H1 (cell line): ENCODE measurements at regions not wholly inside any gene's neighbourhood (a gene's known extent, or its start where the extent isn't known, plus 50 kb on each side); places are given as distances from the start of the nearest gene placed in this dataset.
A peak's percentile ranks its signal among the peaks of the same experiment; 100 is the strongest.

Experiments used
- ATF2 ChIP-seq: IDR thresholded peaks from 2 replicates; pipeline ENCODE4 v1.6.1; 2012; ENCODE audit warnings: low read length, inconsistent platforms
- CHD2 ChIP-seq: IDR thresholded peaks from 2 replicates; pipeline ENCODE4 v1.6.1; 2012; ENCODE audit warnings: low read length, improper control_type of control experiment
- GTF2F1 ChIP-seq: IDR thresholded peaks from 2 replicates; pipeline ENCODE4 v1.6.1; 2012; ENCODE audit warnings: low read depth, low read length, improper control_type of control experiment, borderline replicate concordance
- HDAC6 ChIP-seq: IDR thresholded peaks from one replicate; pipeline ENCODE4 v1.7.1; 2012; ENCODE audit warnings: low read depth, mild to moderate bottlenecking, inconsistent platforms, low read length, moderate library complexity
- NANOG ChIP-seq: IDR thresholded peaks from 2 replicates; pipeline ENCODE4 v1.6.1; 2011; ENCODE audit warnings: low read length, low read depth, mild to moderate bottlenecking, inconsistent platforms; ENCODE audit not compliant: insufficient read depth, poor library complexity, severe bottlenecking
- POLR2A ChIP-seq, 2 experiments: IDR thresholded peaks; 1 replicate in 1 of 2; 2 replicates in 1 of 2; pipeline ENCODE4 v1.6.1; 2011; ENCODE audit warnings: low read depth in 2 of 2, low read length in 2 of 2, mild to moderate bottlenecking in 2 of 2; ENCODE audit errors: control extremely low read depth in 1 of 2
- POLR2AphosphoS5 ChIP-seq: IDR thresholded peaks from 2 replicates; pipeline ENCODE4 v1.6.1; 2011; ENCODE audit warnings: low read depth, low read length
- SP1 ChIP-seq: IDR thresholded peaks from 2 replicates; pipeline ENCODE4 v1.6.1; 2011; ENCODE audit warnings: low read depth, low read length
- SP4 ChIP-seq: IDR thresholded peaks from 2 replicates; pipeline ENCODE4 v1.6.1; 2012; ENCODE audit warnings: low read length, inconsistent platforms
- SUZ12 ChIP-seq: fragments of 200-600 bp; sonication (generic); IDR thresholded peaks from 2 replicates; pipeline ENCODE4 v1.6.1; 2012; ENCODE audit warnings: mild to moderate bottlenecking, inconsistent platforms, low read length, moderate library complexity, mixed read lengths
- TF ChIP-seq, protein P1 (sequence below): fragments of 300-600 bp; sonication (generic); IDR thresholded peaks from 2 replicates; pipeline ENCODE4 v1.7.1; 2012; ENCODE audit warnings: low read length, moderate library complexity, mild to moderate bottlenecking, inconsistent platforms; ENCODE audit not compliant: insufficient replicate concordance

DNA sequence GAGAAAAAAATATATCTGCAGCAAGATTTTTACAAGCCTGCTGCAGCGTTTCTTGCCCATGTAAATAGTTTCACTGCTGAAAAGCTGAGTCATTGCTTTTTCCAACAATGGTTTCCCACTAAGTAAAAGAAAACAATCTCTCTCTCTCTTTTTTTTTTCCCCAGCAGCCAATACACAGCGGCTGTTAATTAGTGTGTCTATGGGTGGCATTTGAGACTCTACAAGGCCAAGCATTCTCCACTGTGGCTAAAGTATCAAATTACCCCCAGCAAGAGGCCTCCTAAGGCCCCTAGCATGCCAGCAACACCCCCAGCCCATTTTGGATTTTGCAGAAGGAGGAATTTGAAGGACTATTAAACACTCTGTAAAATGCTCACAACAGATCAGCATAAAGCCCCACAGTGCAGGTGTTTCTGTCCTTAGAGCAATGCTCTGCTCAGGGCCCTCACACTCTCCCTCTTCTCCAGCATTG lies 837.4 kb downstream of the TRIML1 start (continued):
- TF ChIP-seq ATF2: 0 out of 2 replicates have a peak, but pooled peaks have one; percentile 41
- no peak for TF ChIP-seq SP4
- TF ChIP-seq SUZ12: no peak
- peak; percentile 69 for TF ChIP-seq SP1
- TF ChIP-seq GTF2F1: no peak
- TF ChIP-seq, protein P1, sequence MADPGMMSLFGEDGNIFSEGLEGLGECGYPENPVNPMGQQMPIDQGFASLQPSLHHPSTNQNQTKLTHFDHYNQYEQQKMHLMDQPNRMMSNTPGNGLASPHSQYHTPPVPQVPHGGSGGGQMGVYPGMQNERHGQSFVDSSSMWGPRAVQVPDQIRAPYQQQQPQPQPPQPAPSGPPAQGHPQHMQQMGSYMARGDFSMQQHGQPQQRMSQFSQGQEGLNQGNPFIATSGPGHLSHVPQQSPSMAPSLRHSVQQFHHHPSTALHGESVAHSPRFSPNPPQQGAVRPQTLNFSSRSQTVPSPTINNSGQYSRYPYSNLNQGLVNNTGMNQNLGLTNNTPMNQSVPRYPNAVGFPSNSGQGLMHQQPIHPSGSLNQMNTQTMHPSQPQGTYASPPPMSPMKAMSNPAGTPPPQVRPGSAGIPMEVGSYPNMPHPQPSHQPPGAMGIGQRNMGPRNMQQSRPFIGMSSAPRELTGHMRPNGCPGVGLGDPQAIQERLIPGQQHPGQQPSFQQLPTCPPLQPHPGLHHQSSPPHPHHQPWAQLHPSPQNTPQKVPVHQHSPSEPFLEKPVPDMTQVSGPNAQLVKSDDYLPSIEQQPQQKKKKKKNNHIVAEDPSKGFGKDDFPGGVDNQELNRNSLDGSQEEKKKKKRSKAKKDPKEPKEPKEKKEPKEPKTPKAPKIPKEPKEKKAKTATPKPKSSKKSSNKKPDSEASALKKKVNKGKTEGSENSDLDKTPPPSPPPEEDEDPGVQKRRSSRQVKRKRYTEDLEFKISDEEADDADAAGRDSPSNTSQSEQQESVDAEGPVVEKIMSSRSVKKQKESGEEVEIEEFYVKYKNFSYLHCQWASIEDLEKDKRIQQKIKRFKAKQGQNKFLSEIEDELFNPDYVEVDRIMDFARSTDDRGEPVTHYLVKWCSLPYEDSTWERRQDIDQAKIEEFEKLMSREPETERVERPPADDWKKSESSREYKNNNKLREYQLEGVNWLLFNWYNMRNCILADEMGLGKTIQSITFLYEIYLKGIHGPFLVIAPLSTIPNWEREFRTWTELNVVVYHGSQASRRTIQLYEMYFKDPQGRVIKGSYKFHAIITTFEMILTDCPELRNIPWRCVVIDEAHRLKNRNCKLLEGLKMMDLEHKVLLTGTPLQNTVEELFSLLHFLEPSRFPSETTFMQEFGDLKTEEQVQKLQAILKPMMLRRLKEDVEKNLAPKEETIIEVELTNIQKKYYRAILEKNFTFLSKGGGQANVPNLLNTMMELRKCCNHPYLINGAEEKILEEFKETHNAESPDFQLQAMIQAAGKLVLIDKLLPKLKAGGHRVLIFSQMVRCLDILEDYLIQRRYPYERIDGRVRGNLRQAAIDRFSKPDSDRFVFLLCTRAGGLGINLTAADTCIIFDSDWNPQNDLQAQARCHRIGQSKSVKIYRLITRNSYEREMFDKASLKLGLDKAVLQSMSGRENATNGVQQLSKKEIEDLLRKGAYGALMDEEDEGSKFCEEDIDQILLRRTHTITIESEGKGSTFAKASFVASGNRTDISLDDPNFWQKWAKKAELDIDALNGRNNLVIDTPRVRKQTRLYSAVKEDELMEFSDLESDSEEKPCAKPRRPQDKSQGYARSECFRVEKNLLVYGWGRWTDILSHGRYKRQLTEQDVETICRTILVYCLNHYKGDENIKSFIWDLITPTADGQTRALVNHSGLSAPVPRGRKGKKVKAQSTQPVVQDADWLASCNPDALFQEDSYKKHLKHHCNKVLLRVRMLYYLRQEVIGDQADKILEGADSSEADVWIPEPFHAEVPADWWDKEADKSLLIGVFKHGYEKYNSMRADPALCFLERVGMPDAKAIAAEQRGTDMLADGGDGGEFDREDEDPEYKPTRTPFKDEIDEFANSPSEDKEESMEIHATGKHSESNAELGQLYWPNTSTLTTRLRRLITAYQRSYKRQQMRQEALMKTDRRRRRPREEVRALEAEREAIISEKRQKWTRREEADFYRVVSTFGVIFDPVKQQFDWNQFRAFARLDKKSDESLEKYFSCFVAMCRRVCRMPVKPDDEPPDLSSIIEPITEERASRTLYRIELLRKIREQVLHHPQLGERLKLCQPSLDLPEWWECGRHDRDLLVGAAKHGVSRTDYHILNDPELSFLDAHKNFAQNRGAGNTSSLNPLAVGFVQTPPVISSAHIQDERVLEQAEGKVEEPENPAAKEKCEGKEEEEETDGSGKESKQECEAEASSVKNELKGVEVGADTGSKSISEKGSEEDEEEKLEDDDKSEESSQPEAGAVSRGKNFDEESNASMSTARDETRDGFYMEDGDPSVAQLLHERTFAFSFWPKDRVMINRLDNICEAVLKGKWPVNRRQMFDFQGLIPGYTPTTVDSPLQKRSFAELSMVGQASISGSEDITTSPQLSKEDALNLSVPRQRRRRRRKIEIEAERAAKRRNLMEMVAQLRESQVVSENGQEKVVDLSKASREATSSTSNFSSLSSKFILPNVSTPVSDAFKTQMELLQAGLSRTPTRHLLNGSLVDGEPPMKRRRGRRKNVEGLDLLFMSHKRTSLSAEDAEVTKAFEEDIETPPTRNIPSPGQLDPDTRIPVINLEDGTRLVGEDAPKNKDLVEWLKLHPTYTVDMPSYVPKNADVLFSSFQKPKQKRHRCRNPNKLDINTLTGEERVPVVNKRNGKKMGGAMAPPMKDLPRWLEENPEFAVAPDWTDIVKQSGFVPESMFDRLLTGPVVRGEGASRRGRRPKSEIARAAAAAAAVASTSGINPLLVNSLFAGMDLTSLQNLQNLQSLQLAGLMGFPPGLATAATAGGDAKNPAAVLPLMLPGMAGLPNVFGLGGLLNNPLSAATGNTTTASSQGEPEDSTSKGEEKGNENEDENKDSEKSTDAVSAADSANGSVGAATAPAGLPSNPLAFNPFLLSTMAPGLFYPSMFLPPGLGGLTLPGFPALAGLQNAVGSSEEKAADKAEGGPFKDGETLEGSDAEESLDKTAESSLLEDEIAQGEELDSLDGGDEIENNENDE: peak; percentile 67
- no peak for TF ChIP-seq HDAC6
- TF ChIP-seq NANOG: peak; percentile 42
- TF ChIP-seq POLR2AphosphoS5: no peak
- no peak for TF ChIP-seq CHD2
- TF ChIP-seq POLR2A (IDR thresholded peaks at IDR 0.05; ENCODE audit: control extremely low read depth in 1 of 2, low read depth in 2 of 2, low read length in 2 of 2): no peak
